Mesendoderm (in vitro differentiated cells): ENCODE measurements at regions not wholly inside any gene's neighbourhood (a gene's known extent, or its start where the extent isn't known, plus 50 kb on each side); places are given as distances from the start of the nearest gene placed in this dataset.
"Not testable (repeated sequence)": the region's sequence is repeated elsewhere in the genome, so short reads cannot be mapped to it uniquely, and the experiment has no call there.

Experiments
- DNase-seq: peaks from one replicate; pipeline ENCODE4 v3.0.0; 2013
- H2AK5ac ChIP-seq: 2 replicates; pipeline ENCODE4 v1.6.1; 2013; ENCODE audit warnings: low read length, inconsistent platforms
- H2BK120ac ChIP-seq: 2 replicates; pipeline ENCODE4 v1.6.1; 2013; ENCODE audit warnings: low read depth, mild to moderate bottlenecking, low read length, moderate library complexity, mixed read lengths
- H2BK15ac ChIP-seq: replicated peaks from 2 replicates; pipeline ENCODE4 v1.6.1; 2013; ENCODE audit warnings: low read depth, mild to moderate bottlenecking, moderate library complexity
- H2BK5ac ChIP-seq: 2 replicates; pipeline ENCODE4 v1.6.1; 2013; ENCODE audit warnings: low read length, inconsistent platforms
- H3K18ac ChIP-seq: 2 replicates; pipeline ENCODE4 v1.6.1; 2013; ENCODE audit warnings: mild to moderate bottlenecking, low read length, mixed read lengths
- H3K23ac ChIP-seq: one replicate; pipeline ENCODE4 v1.6.1; 2013; ENCODE audit warnings: low read length
- H3K27ac ChIP-seq: 2 replicates; pipeline ENCODE4 v1.5.1; 2013; ENCODE audit warnings: low read depth, mild to moderate bottlenecking, inconsistent platforms, low read length, moderate library complexity
- H3K27me3 ChIP-seq: 2 replicates; pipeline ENCODE4 v1.6.1; 2013; ENCODE audit warnings: low read length, control low read depth, mild to moderate bottlenecking, inconsistent platforms; ENCODE audit not compliant: insufficient read depth, poor library complexity
- H3K36me3 ChIP-seq: 2 replicates; pipeline ENCODE4 v1.6.1; 2013; ENCODE audit warnings: low read length, inconsistent platforms; ENCODE audit not compliant: control insufficient read depth, insufficient read depth
- H3K4ac ChIP-seq: one replicate; pipeline ENCODE4 v1.6.1; 2013; ENCODE audit warnings: low read depth, mild to moderate bottlenecking, low read length, moderate library complexity
- H3K4me1 ChIP-seq: 2 replicates; pipeline ENCODE4 v1.6.1; 2013; ENCODE audit warnings: low read depth, low read length, inconsistent platforms; ENCODE audit not compliant: control insufficient read depth
- H3K4me2 ChIP-seq: 2 replicates; pipeline ENCODE4 v1.6.1; 2013; ENCODE audit warnings: low read length
- H3K4me3 ChIP-seq: 2 replicates; pipeline ENCODE4 v1.5.1; 2013; ENCODE audit warnings: mild to moderate bottlenecking, low read length
- H3K56ac ChIP-seq: one replicate; pipeline ENCODE4 v1.6.1; 2013; ENCODE audit warnings: low read length
- H3K79me1 ChIP-seq: 2 replicates; pipeline ENCODE4 v1.6.1; 2013; ENCODE audit warnings: low read length, inconsistent platforms
- H3K79me2 ChIP-seq: 2 replicates; pipeline ENCODE4 v1.6.1; 2013; ENCODE audit warnings: mild to moderate bottlenecking, low read length; ENCODE audit not compliant: control insufficient read depth, insufficient read depth
- H3K9ac ChIP-seq: 2 replicates; pipeline ENCODE4 v1.6.1; 2013; ENCODE audit warnings: low read length, inconsistent platforms
- H4K5ac ChIP-seq: one replicate; pipeline ENCODE4 v1.6.1; 2013; ENCODE audit warnings: low read length
- H4K8ac ChIP-seq: one replicate; pipeline ENCODE4 v1.6.1; 2013; ENCODE audit warnings: low read depth, mild to moderate bottlenecking, control low read depth, low read length, moderate library complexity
- WGBS: extraction: QIAGEN DNeasy Blood & Tissue Kit; methylation state at CpG from one replicate; pipeline ENCODE4 v1.1.7; 2013; ENCODE audit warnings: low lambda C conversion rate, missing lambda C conversion rate; ENCODE audit not compliant: insufficient coverage; ENCODE audit errors: extremely low coverage; 5-methylcytosine and 5-hydroxymethylcytosine counted together

- not testable (repeated sequence) for H3K18ac ChIP-seq, H4K8ac ChIP-seq, H3K79me1 ChIP-seq, DNase-seq, H2AK5ac ChIP-seq, H3K9ac ChIP-seq, H3K27me3 ChIP-seq, H3K4me2 ChIP-seq, H2BK120ac ChIP-seq, H2BK5ac ChIP-seq, H3K56ac ChIP-seq, H3K79me2 ChIP-seq, H3K4ac ChIP-seq, H3K27ac ChIP-seq, H3K36me3 ChIP-seq, H3K4me3 ChIP-seq, H3K23ac ChIP-seq, H4K5ac ChIP-seq, H2BK15ac ChIP-seq, H3K4me1 ChIP-seq
- WGBS: no CpG with 5 or more reads among the region's 4 CpGs
These were observed 79.2 kb downstream of the PXDC1 start for GRCh38 chr6:3672339-3672738.

- H3K4me2 ChIP-seq: no peak overlapping the region
- no peak overlapping the region for H3K9ac ChIP-seq
- H3K4ac ChIP-seq: no peak overlapping the region
- no peaks in the 10 kb centered on the region for H3K4me1 ChIP-seq
- H2AK5ac ChIP-seq: no peak overlapping the region
- no peak overlapping the region for H2BK15ac ChIP-seq
- no peaks in the 10 kb centered on the region for H3K36me3 ChIP-seq
- no peak overlapping the region for H4K8ac ChIP-seq
- H2BK120ac ChIP-seq: no peak overlapping the region
- no peak overlapping the region for H4K5ac ChIP-seq
- no peak overlapping the region for H3K18ac ChIP-seq
- no peak for DNase-seq
- no peaks in the 10 kb centered on the region for H3K79me2 ChIP-seq
- no peaks in the 10 kb centered on the region for H3K79me1 ChIP-seq
- H2BK5ac ChIP-seq: no peak overlapping the region
- no peak overlapping the region for H3K4me3 ChIP-seq
- no peak overlapping the region for H3K23ac ChIP-seq
- no CpG with 5 or more reads among the region's 1 CpG for WGBS
- no peak overlapping the region for H3K27ac ChIP-seq
- no peaks in the 10 kb centered on the region for H3K27me3 ChIP-seq
- no peak overlapping the region for H3K56ac ChIP-seq
These were observed 80.1 kb downstream of the PXDC1 start for GRCh38 chr6:3671382-3671781.

GRCh38 chr6:3670356-3670755 is 81.2 kb downstream of the PXDC1 start:
- Histone ChIP-seq H3K79me2 (no peaks in the 10 kb centered on the region), H3K4ac (no peak overlapping the region), H3K27me3 (no peaks in the 10 kb centered on the region), H3K56ac (no peak overlapping the region), H3K36me3 (no peaks in the 10 kb centered on the region), H2AK5ac (no peak overlapping the region), H2BK120ac (no peak overlapping the region), H2BK15ac (peak overlapping the region; percentile 85), H3K4me2 (no peak overlapping the region), H4K8ac (no peak overlapping the region), H3K4me1 (no peaks in the 10 kb centered on the region), H3K9ac (no peak overlapping the region), H2BK5ac (no peak overlapping the region), H3K27ac (no peak overlapping the region), H3K79me1 (no peaks in the 10 kb centered on the region), H3K4me3 (no peak overlapping the region), H4K5ac (no peak overlapping the region), H3K23ac (no peak overlapping the region), H3K18ac (peak overlapping the region; percentile 60)
- no CpG with 5 or more reads among the region's 1 CpG for WGBS
- DNase-seq: no peak

GRCh38 chr6:3669916-3670315 is 81.6 kb downstream of the PXDC1 start:
- Histone ChIP-seq H3K4me2 (no peak overlapping the region), H2BK120ac (no peak overlapping the region), H2AK5ac (no peak overlapping the region), H3K27me3 (no peaks in the 10 kb centered on the region), H3K23ac (no peak overlapping the region), H3K79me2 (no peaks in the 10 kb centered on the region), H3K9ac (no peak overlapping the region), H2BK5ac (no peak overlapping the region), H3K36me3 (no peaks in the 10 kb centered on the region), H4K8ac (no peak overlapping the region), H3K18ac (no peak overlapping the region), H3K4me1 (peaks cover 3% of the 10 kb centered on the region), H3K56ac (no peak overlapping the region), H2BK15ac (no peak overlapping the region), H3K4ac (no peak overlapping the region), H3K79me1 (no peaks in the 10 kb centered on the region), H3K27ac (no peak overlapping the region), H4K5ac (no peak overlapping the region), H3K4me3 (no peak overlapping the region)
- peak; percentile 53 for DNase-seq
- WGBS: no CpG with 5 or more reads among the region's 5 CpGs

- Histone ChIP-seq H3K9ac (no peak overlapping the region), H2BK15ac (no peak overlapping the region), H3K79me1 (no peaks in the 10 kb centered on the region), H2BK5ac (no peak overlapping the region), H4K5ac (no peak overlapping the region), H3K18ac (peak overlapping the region; percentile 14), H3K27me3 (no peaks in the 10 kb centered on the region), H3K4me1 (peaks cover 8% of the 10 kb centered on the region), H3K4me3 (no peak overlapping the region), H3K36me3 (no peaks in the 10 kb centered on the region), H2AK5ac (no peak overlapping the region), H3K56ac (no peak overlapping the region), H3K27ac (no peak overlapping the region), H3K4me2 (no peak overlapping the region), H3K4ac (no peak overlapping the region), H4K8ac (no peak overlapping the region), H3K79me2 (no peaks in the 10 kb centered on the region), H3K23ac (no peak overlapping the region), H2BK120ac (no peak overlapping the region)
- no peak for DNase-seq
- WGBS: no CpG with 5 or more reads among the region's 1 CpG
These were observed 85.9 kb downstream of the PXDC1 start for GRCh38 chr6:3665608-3666007.

- no peak overlapping the region for H2BK5ac ChIP-seq
- H3K4ac ChIP-seq: no peak overlapping the region
- no peak overlapping the region for H3K9ac ChIP-seq
- no peak overlapping the region for H2BK120ac ChIP-seq
- no CpG with 5 or more reads among the region's 8 CpGs for WGBS
- peak; percentile 26 for DNase-seq
- no peak overlapping the region for H3K56ac ChIP-seq
- H3K79me1 ChIP-seq: no peaks in the 10 kb centered on the region
- H2AK5ac ChIP-seq: no peak overlapping the region
- H2BK15ac ChIP-seq: no peak overlapping the region
- H3K4me2 ChIP-seq: no peak overlapping the region
- H3K27me3 ChIP-seq: no peaks in the 10 kb centered on the region
- H3K79me2 ChIP-seq: no peaks in the 10 kb centered on the region
- H4K8ac ChIP-seq: no peak overlapping the region
- H3K4me3 ChIP-seq: no peak overlapping the region
- peaks cover 8% of the 10 kb centered on the region for H3K4me1 ChIP-seq
- H3K36me3 ChIP-seq: no peaks in the 10 kb centered on the region
- H4K5ac ChIP-seq: no peak overlapping the region
- no peak overlapping the region for H3K18ac ChIP-seq
- H3K23ac ChIP-seq: no peak overlapping the region
- H3K27ac ChIP-seq: no peak overlapping the region
These were observed 86.9 kb downstream of the PXDC1 start for GRCh38 chr6:3664625-3665041.
